HCT116 (cell line): ENCODE measurements at regions not wholly inside any gene's neighbourhood (a gene's known extent, or its start where the extent isn't known, plus 50 kb on each side); places are given as distances from the start of the nearest gene placed in this dataset.

Source experiments
- ATAC-seq: fragments of 200-7000 bp; cut with Tn5 transposase; 2 replicates; pipeline ENCODE4 v1.9.1; 2020; ENCODE audit warnings: mild to moderate bottlenecking, moderate library complexity
- BruUV-seq: library from RNA; stranded (reverse); fragments of 400-500 nt; replicated peaks from 2 replicates; lab custom pipeline; 2021; lab: Mats Ljungman, UMichigan
- CTCF ChIA-PET: fragments of 300-600 bp; sonication (Branson Sonifier 250); formaldehyde crosslinking; loops from one replicate; lab custom pipeline; 2021; ENCODE audit warnings: antibody characterized with exemption; lab: Charles Lee
- POLR2A ChIA-PET: fragments of 300-600, 350-600 bp; sonication (Branson Sonifier 250); formaldehyde crosslinking; loops from one replicate; lab custom pipeline; 2021; ENCODE audit warnings: antibody characterized with exemption; lab: Charles Lee
- RAD21 ChIA-PET, 2 experiments: fragments of 300-600 bp; sonication (Branson Sonifier 250); formaldehyde crosslinking; loops; one replicate each; lab custom pipeline; 2023; ENCODE audit warnings: low total read pairs in 2 of 2; ENCODE audit not compliant: uncharacterized antibody in 2 of 2, unreplicated experiment in 2 of 2, low non-redundant PET in 1 of 2; lab: Charles Lee
- DNase-seq: peaks from one replicate; pipeline ENCODE4 v3.0.0-alpha.2; 2010; ENCODE audit warnings: low read depth, low spot score
- H2AFZ ChIP-seq: fragments of 200-600 bp; shearing (Covaris generic), sonication (generic); 2 replicates; pipeline ENCODE4 v1.6.1; 2017; ENCODE audit warnings: low read depth, mixed run types, mixed read lengths, antibody characterized with exemption, low read length; ENCODE audit not compliant: poor library complexity, severe bottlenecking
- H3K27ac ChIP-seq: 2 replicates; pipeline ENCODE4 v1.5.1; 2012; ENCODE audit warnings: low read depth, low read length
- H3K27me3 ChIP-seq: fragments of 200-600 bp; sonication (generic); 2 replicates; pipeline ENCODE4 v1.6.1; 2016; ENCODE audit warnings: mixed run types, low read length, mixed read lengths; ENCODE audit not compliant: insufficient read depth
- H3K36me3 ChIP-seq, 2 experiments: fragments of 200-500 bp in 1 of 2; fragments of 200-600 bp in 1 of 2; sonication (Bioruptor generic) in 1 of 2; sonication (generic) in 1 of 2; 2 replicates each; pipeline versions ENCODE4 v1.5.1 to v1.6.1; 2014 to 2016; ENCODE audit warnings: low read length in 2 of 2, inconsistent platforms in 1 of 2, mixed read lengths in 1 of 2, mixed run types in 1 of 2; ENCODE audit not compliant: insufficient read depth in 2 of 2, control insufficient read depth in 1 of 2
- H3K4me1 ChIP-seq, 2 experiments: fragments of 200-600 bp in 1 of 2; sonication (generic) in 1 of 2; 2 replicates each; pipeline versions ENCODE4 v1.5.1 to v1.6.1; 2012 to 2017; ENCODE audit warnings: low read length in 2 of 2, inconsistent platforms in 1 of 2, mild to moderate bottlenecking in 1 of 2, mixed read lengths in 1 of 2, mixed run types in 1 of 2, moderate library complexity in 1 of 2; ENCODE audit not compliant: insufficient read depth in 2 of 2, control insufficient read depth in 1 of 2
- H3K4me2 ChIP-seq: fragments of 200-600 bp; sonication (generic); 2 replicates; pipeline ENCODE4 v1.6.1; 2017; ENCODE audit warnings: mixed run types, low read length, mixed read lengths
- H3K4me3 ChIP-seq, 2 experiments: fragments of 200-600 bp in 1 of 2; sonication (generic) in 1 of 2; replicated peaks in 1 of 2; 2 replicates each; pipeline ENCODE4 v1.5.1; 2011 to 2016; ENCODE audit warnings: low read length in 2 of 2, control low read depth in 1 of 2, low read depth in 1 of 2, mild to moderate bottlenecking in 1 of 2, mixed read lengths in 1 of 2, mixed run types in 1 of 2
- H3K79me2 ChIP-seq: fragments of 200-600 bp; sonication (generic); 2 replicates; pipeline ENCODE4 v1.6.1; 2017; ENCODE audit warnings: mild to moderate bottlenecking, mixed run types, low read length, moderate library complexity, mixed read lengths; ENCODE audit not compliant: insufficient read depth
- H3K9ac ChIP-seq: fragments of 200-600 bp; sonication (generic); 2 replicates; pipeline ENCODE4 v1.6.1; 2016; ENCODE audit warnings: low read length, mixed read lengths
- H3K9me2 ChIP-seq: fragments of 200-600 bp; sonication (generic), shearing (Covaris generic); 2 replicates; pipeline ENCODE4 v1.6.1; 2017; ENCODE audit warnings: mixed run types, mild to moderate bottlenecking, moderate library complexity; ENCODE audit not compliant: insufficient read depth
- H3K9me3 ChIP-seq, 2 experiments: fragments of 200-500 bp in 1 of 2; fragments of 200-600 bp in 1 of 2; sonication (Bioruptor generic) in 1 of 2; sonication (generic) in 1 of 2; 2 replicates each; pipeline ENCODE4 v1.6.1; 2014 to 2017; ENCODE audit warnings: low read length in 2 of 2, mixed read lengths in 2 of 2, inconsistent platforms in 1 of 2, low read depth in 1 of 2, mild to moderate bottlenecking in 1 of 2, mixed run types in 1 of 2, moderate library complexity in 1 of 2; ENCODE audit not compliant: control insufficient read depth in 1 of 2, insufficient read depth in 1 of 2
- H4K20me1 ChIP-seq: fragments of 200-600 bp; sonication (generic), shearing (Covaris generic); 2 replicates; pipeline ENCODE4 v1.6.1; 2017; ENCODE audit warnings: mixed run types, mild to moderate bottlenecking, moderate library complexity; ENCODE audit not compliant: insufficient read depth
- ATF3 ChIP-seq: IDR thresholded peaks from 2 replicates; pipeline ENCODE4 v1.6.1; 2012
- CBX3 ChIP-seq: IDR thresholded peaks from 2 replicates; pipeline ENCODE4 v1.6.1; 2012; ENCODE audit warnings: low read depth
- CEBPB ChIP-seq: IDR thresholded peaks from 2 replicates; pipeline ENCODE4 v1.6.1; 2012; ENCODE audit warnings: low read depth
- CTCF ChIP-seq, 3 experiments: fragments of 200-600 bp in 1 of 3; sonication (generic) in 1 of 3; IDR thresholded peaks in 2 of 3; conservative IDR thresholded peaks in 1 of 3; 2 replicates each; pipeline ENCODE4 v1.5.1; 2012 to 2017; ENCODE audit warnings: low read depth in 2 of 3, low read length in 2 of 3, antibody characterized with exemption in 1 of 3, borderline replicate concordance in 1 of 3, control low read depth in 1 of 3, mild to moderate bottlenecking in 1 of 3, mixed read lengths in 1 of 3, mixed run types in 1 of 3, moderate library complexity in 1 of 3; ENCODE audit not compliant: insufficient read depth in 1 of 3
- EGR1 ChIP-seq: IDR thresholded peaks from 2 replicates; pipeline ENCODE4 v1.6.1; 2012; ENCODE audit warnings: low read depth
- EZH2 ChIP-seq: fragments of 200-600 bp; sonication (generic); IDR thresholded peaks from 2 replicates; pipeline ENCODE4 v1.6.1; 2017; ENCODE audit warnings: antibody characterized with exemption, mixed run types
- EZH2phosphoT487 ChIP-seq: fragments of 200-600 bp; IDR thresholded peaks from 2 replicates; pipeline ENCODE4 v1.6.1; 2018; ENCODE audit warnings: antibody characterized with exemption, borderline replicate concordance
- FOSL1 ChIP-seq: IDR thresholded peaks from 2 replicates; pipeline ENCODE4 v1.6.1; 2012; ENCODE audit warnings: low read depth
- JUND ChIP-seq: IDR thresholded peaks from 2 replicates; pipeline ENCODE4 v1.6.1; 2012
- MAX ChIP-seq: IDR thresholded peaks from 2 replicates; pipeline ENCODE4 v1.6.1; 2012
- POLR2AphosphoS5 ChIP-seq: IDR thresholded peaks from 2 replicates; pipeline ENCODE4 v1.6.1; 2011; ENCODE audit warnings: mild to moderate bottlenecking, low read depth, low read length, moderate library complexity
- RAD21 ChIP-seq: IDR thresholded peaks from 2 replicates; pipeline ENCODE4 v1.6.1; 2012; ENCODE audit warnings: low read depth, mild to moderate bottlenecking
- REST ChIP-seq: IDR thresholded peaks from 2 replicates; pipeline ENCODE4 v1.6.1; 2012; ENCODE audit warnings: low read depth
- SIN3A ChIP-seq: IDR thresholded peaks from 2 replicates; pipeline ENCODE4 v1.6.1; 2012; ENCODE audit warnings: low read depth
- TCF7L2 ChIP-seq: IDR thresholded peaks from 2 replicates; pipeline ENCODE4 v1.7.0; 2011; ENCODE audit warnings: borderline replicate concordance, inconsistent platforms; ENCODE audit not compliant: insufficient read depth, insufficient read length; ENCODE audit errors: extremely low read depth
- ZBTB33 ChIP-seq: IDR thresholded peaks from 2 replicates; pipeline ENCODE4 v1.6.1; 2011; ENCODE audit warnings: mild to moderate bottlenecking, low read length, moderate library complexity; ENCODE audit not compliant: insufficient replicate concordance; ENCODE audit errors: extremely low read depth
- ZFX ChIP-seq: fragments of 450-650 bp; IDR thresholded peaks from 2 replicates; pipeline ENCODE4 v1.6.1; 2017
- ZNF274 ChIP-seq: fragments of 200-500 bp; sonication (Bioruptor generic); IDR thresholded peaks from 2 replicates; pipeline ENCODE4 v1.6.1; 2014; ENCODE audit warnings: mild to moderate bottlenecking, low read depth, low read length, inconsistent platforms
- intact Hi-C: fragments of 100-400 bp; cut with micrococcal nuclease; formaldehyde crosslinking; loops from 2 replicates; pipeline ENCODE4 v1.10.0; 2022

GRCh38 chr16:76614269-76614668 lies 337.1 kb downstream of the CNTNAP4 start:
- no peaks in the 10 kb centered on the region for H3K36me3 ChIP-seq

More at GRCh38 chr16:76614269-76614668, 337.1 kb downstream of the CNTNAP4 start:
- H3K4me1 ChIP-seq, result no peaks in the 10 kb centered on the region
- ATAC-seq, result no peak
- H3K9me3 ChIP-seq, result peaks cover 0 to 3% of the 10 kb centered on the region in 2 experiments; a peak in 1 of 4 replicates
- no peak overlapping the region for H2AFZ ChIP-seq
- H3K9me2 ChIP-seq, result no peaks in the 10 kb centered on the region
- ChIA-PET RAD21 (no interaction called here), POLR2A (no interaction called here), CTCF (no interaction called here)
- no peaks in the 10 kb centered on the region for H3K27me3 ChIP-seq
- H3K9ac ChIP-seq, result no peak overlapping the region
- TF ChIP-seq RAD21 (no peak), ZFX (no peak), EZH2phosphoT487 (no peak), FOSL1 (no peak), CTCF (IDR thresholded peaks at IDR 0.05 in 2 of 3, conservative IDR thresholded peaks at IDR 0.05 in 1 of 3; ENCODE audit: borderline replicate concordance in 1 of 3, insufficient read depth in 1 of 3, low read depth in 2 of 3, low read length in 2 of 3) (no peak), EZH2 (no peak), JUND (no peak), ZBTB33 (no peak), TCF7L2 (no peak), CBX3 (no peak), POLR2AphosphoS5 (no peak), EGR1 (no peak), ATF3 (no peak), ZNF274 (no peak), MAX (no peak), SIN3A (no peak), REST (no peak), CEBPB (no peak)
- DNase-seq, result no peak
- H3K4me2 ChIP-seq, result no peak overlapping the region
- H3K27ac ChIP-seq, result no peak overlapping the region
- no peaks in the 10 kb centered on the region for H3K79me2 ChIP-seq
- no peaks in the 10 kb centered on the region for H4K20me1 ChIP-seq
- BruUV-seq, result no TSS peak
- no peak overlapping the region for H3K4me3 ChIP-seq
- intact Hi-C loops, result no loop called here
